MM.1S (cell line): ENCODE measurements at regions not wholly inside any gene's neighbourhood (a gene's known extent, or its start where the extent isn't known, plus 50 kb on each side); places are given as distances from the start of the nearest gene placed in this dataset.

Source experiments
- DNase-seq: peaks from one replicate; pipeline ENCODE4 v3.0.0-alpha.2; 2015
- H2AFZ ChIP-seq: fragments of 300-600 bp; sonication (generic); 2 replicates; pipeline ENCODE4 v1.6.0; 2016; ENCODE audit warnings: antibody characterized with exemption, low read length
- H3F3A ChIP-seq: fragments of 300-600 bp; sonication (generic); 2 replicates; pipeline ENCODE4 v1.6.1; 2016; ENCODE audit warnings: mild to moderate bottlenecking, antibody characterized with exemption, low read length, moderate library complexity, mixed read lengths; ENCODE audit not compliant: insufficient read depth
- H3K27ac ChIP-seq: fragments of 300-600 bp; sonication (generic); 2 replicates; pipeline ENCODE4 v1.5.1; 2016; ENCODE audit warnings: mild to moderate bottlenecking, low read length
- H3K27me3 ChIP-seq: fragments of 300-600 bp; sonication (generic); replicated peaks from 2 replicates; pipeline ENCODE4 v1.6.0; 2016; ENCODE audit warnings: low read length; ENCODE audit not compliant: insufficient read depth
- H3K36me3 ChIP-seq: fragments of 300-600 bp; sonication (generic); replicated peaks from 2 replicates; pipeline ENCODE4 v1.6.1; 2016; ENCODE audit warnings: mild to moderate bottlenecking, low read length, mixed read lengths; ENCODE audit not compliant: insufficient read depth
- H3K4me1 ChIP-seq: fragments of 300-600 bp; sonication (generic); 2 replicates; pipeline ENCODE4 v1.6.1; 2016; ENCODE audit warnings: low read length, mixed read lengths
- H3K4me2 ChIP-seq: fragments of 300-600 bp; sonication (generic); 2 replicates; pipeline ENCODE4 v1.6.0; 2016; ENCODE audit warnings: low read depth, low read length
- H3K4me3 ChIP-seq: fragments of 300-600 bp; sonication (generic); 2 replicates; pipeline ENCODE4 v1.5.1; 2016; ENCODE audit warnings: low read length, mixed read lengths
- H3K79me2 ChIP-seq: fragments of 300-600 bp; sonication (generic); 2 replicates; pipeline ENCODE4 v1.6.1; 2016; ENCODE audit warnings: mixed run types, low read length, mixed read lengths
- H3K9ac ChIP-seq: fragments of 300-600 bp; sonication (generic); 2 replicates; pipeline ENCODE4 v1.6.1; 2016; ENCODE audit warnings: low read length, mixed read lengths
- H3K9me2 ChIP-seq: fragments of 300-600 bp; sonication (generic); replicated peaks from 2 replicates; pipeline ENCODE4 v1.6.1; 2016; ENCODE audit warnings: mild to moderate bottlenecking, low read length, mixed read lengths; ENCODE audit not compliant: insufficient read depth
- H3K9me3 ChIP-seq: fragments of 300-600 bp; sonication (generic); replicated peaks from 2 replicates; pipeline ENCODE4 v1.6.1; 2016; ENCODE audit warnings: mild to moderate bottlenecking, low read length, mixed read lengths; ENCODE audit not compliant: insufficient read depth
- H4K20me1 ChIP-seq: fragments of 300-600 bp; sonication (generic); 2 replicates; pipeline ENCODE4 v1.6.1; 2016; ENCODE audit warnings: mild to moderate bottlenecking, low read length, moderate library complexity, mixed read lengths; ENCODE audit not compliant: insufficient read depth
- EZH2 ChIP-seq: fragments of 300-600 bp; sonication (generic); optimal IDR thresholded peaks from 2 replicates; pipeline ENCODE3; 2017; ENCODE audit warnings: low read depth, mild to moderate bottlenecking, antibody characterized with exemption, low read length, mixed read lengths
- EZH2phosphoT487 ChIP-seq: fragments of 300-600 bp; sonication (generic); IDR thresholded peaks from 2 replicates; pipeline ENCODE4 v1.6.1; 2018; ENCODE audit warnings: antibody characterized with exemption, low read length
- TF ChIP-seq, protein P1 (sequence below): fragments of 300-600 bp; sonication (generic); IDR thresholded peaks from 2 replicates; pipeline ENCODE4 v1.5.1; 2016; ENCODE audit warnings: antibody characterized with exemption, low read length, mixed read lengths

DNA sequence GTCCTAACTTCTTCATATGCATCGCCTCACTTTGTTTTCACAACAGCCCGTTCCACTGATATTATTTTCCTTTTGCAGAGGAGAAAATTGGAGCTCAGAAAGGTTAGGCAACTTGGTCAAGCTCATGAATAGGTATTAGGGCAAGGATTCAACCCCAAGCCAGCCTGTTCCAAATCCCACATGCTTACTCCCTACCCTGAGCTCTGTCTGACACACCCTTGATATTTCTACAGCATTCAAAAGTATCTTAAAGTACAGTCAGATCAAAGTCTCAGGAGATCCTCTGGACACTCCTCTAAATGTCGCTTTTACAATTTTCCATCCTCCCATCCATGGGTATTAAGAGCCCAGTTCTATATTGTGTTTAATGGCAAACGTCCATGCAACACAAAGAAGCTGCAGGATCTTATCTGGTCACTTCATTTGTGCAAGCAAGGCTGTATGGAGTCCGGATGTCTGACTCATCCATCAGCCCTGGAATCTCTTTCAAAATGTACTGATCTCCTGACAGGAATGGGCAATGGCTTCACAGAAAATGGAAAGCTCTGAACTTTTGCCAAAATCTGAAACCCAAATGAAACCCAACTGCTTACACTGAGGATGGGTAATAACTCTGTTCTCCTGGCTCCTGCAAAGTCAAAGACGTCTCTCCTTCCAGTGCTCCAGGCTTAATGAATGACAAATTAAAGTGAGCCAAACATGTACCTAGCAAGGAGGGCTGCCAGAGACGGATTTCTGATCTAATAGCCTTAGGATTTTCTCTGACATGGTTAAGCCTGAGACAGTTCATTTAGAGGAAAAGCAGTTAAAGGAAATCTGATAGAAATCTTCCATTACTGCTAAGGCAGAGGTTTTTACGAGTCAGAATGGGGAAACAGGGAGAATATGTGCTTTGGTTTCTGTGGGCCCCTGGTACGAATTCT, 230.9 kb upstream of the RORA start:
- Histone ChIP-seq H3F3A (no peaks in the 10 kb centered on the region), H3K9ac (no peak overlapping the region), H3K9me2 (no peaks in the 10 kb centered on the region), H3K36me3 (no peaks in the 10 kb centered on the region), H3K27ac (no peak overlapping the region), H3K9me3 (no peaks in the 10 kb centered on the region), H3K4me1 (no peaks in the 10 kb centered on the region), H4K20me1 (no peaks in the 10 kb centered on the region), H3K4me2 (no peak overlapping the region), H2AFZ (no peak overlapping the region), H3K27me3 (no peaks in the 10 kb centered on the region), H3K79me2 (no peaks in the 10 kb centered on the region), H3K4me3 (no peak overlapping the region)
- TF ChIP-seq, protein P1, sequence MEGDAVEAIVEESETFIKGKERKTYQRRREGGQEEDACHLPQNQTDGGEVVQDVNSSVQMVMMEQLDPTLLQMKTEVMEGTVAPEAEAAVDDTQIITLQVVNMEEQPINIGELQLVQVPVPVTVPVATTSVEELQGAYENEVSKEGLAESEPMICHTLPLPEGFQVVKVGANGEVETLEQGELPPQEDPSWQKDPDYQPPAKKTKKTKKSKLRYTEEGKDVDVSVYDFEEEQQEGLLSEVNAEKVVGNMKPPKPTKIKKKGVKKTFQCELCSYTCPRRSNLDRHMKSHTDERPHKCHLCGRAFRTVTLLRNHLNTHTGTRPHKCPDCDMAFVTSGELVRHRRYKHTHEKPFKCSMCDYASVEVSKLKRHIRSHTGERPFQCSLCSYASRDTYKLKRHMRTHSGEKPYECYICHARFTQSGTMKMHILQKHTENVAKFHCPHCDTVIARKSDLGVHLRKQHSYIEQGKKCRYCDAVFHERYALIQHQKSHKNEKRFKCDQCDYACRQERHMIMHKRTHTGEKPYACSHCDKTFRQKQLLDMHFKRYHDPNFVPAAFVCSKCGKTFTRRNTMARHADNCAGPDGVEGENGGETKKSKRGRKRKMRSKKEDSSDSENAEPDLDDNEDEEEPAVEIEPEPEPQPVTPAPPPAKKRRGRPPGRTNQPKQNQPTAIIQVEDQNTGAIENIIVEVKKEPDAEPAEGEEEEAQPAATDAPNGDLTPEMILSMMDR: no peak
- TF ChIP-seq EZH2phosphoT487: no peak
- no peak for TF ChIP-seq EZH2
- no peak for DNase-seq

DNA sequence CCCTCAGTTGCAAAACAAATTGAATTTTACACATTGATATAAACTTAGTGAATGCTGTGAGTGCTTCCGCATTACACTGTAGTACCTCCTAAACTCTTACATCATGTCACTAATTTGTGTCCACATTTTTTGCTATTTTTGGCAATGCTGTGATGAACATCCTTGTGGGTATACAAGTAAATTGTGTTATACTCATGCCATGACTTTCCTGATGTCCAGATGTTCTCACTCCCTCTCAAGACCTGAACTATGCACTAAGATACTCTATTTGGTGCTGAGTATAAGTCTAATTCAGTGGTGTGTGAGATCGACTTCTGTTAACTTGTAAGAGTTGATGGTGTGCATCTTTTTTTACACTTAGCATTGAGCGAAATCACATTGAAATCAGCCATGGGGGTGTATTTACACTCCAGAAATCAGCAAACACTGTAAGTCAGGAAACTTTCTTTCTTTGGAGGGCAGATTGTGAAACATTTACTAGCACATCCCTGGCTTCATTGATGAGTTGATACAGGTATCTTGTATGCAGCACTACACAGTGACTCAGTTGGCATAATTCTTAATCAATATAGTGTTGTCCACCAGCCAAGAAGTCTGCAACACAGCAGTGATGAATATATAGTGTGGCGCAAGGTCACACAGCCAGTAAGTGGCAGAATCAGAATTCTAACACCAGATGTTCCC, 228.1 kb upstream of the RORA start:
- Histone ChIP-seq H3K4me2 (no peak overlapping the region), H3K9me3 (no peaks in the 10 kb centered on the region)

DNA sequence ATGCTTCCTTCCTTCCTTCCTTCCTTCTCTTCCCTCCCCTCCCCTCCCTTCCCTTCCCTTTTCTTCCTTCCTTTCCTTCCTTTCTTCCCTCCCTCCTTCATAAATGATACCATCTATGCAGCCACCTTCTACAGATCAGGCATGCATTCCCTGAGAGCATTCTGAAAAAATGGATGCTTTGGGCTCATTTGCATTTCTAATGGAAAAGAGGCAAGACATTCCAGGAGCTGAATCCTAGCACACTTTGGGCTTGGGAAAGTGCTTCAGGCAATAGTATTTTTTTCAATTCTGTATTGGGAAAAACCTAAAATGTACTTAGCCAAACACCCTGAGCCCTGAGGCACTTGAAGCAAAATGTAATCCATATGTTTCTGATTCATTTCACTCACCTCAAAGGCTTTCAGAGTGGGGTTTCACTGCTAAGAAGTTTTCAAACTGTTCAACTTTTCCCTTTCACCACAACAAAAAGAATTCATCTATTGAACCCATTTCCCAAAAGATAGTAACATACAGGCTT, 220.1 kb upstream of the RORA start:
- Histone ChIP-seq H3K4me3 (no peak overlapping the region), H3K4me1 (0 out of 2 replicates have a peak, but pooled peaks cover 2% of the 10 kb centered on the region), H3K9me3 (no peaks in the 10 kb centered on the region), H3K79me2 (no peaks in the 10 kb centered on the region), H2AFZ (no peak overlapping the region), H3K9ac (no peak overlapping the region), H3K27ac (no peak overlapping the region), H3K36me3 (no peaks in the 10 kb centered on the region), H3K4me2 (no peak overlapping the region), H4K20me1 (no peaks in the 10 kb centered on the region), H3F3A (no peaks in the 10 kb centered on the region), H3K27me3 (no peaks in the 10 kb centered on the region), H3K9me2 (no peaks in the 10 kb centered on the region)
- DNase-seq: no peak
- TF ChIP-seq EZH2: no peak
- TF ChIP-seq, protein P1: no peak

More for the DNA sequence above, 228.1 kb upstream of the RORA start:
- Histone ChIP-seq H3F3A (no peaks in the 10 kb centered on the region), H3K9me2 (no peaks in the 10 kb centered on the region), H3K27ac (no peak overlapping the region), H3K9ac (no peak overlapping the region), H4K20me1 (no peaks in the 10 kb centered on the region), H2AFZ (no peak overlapping the region), H3K27me3 (no peaks in the 10 kb centered on the region), H3K79me2 (no peaks in the 10 kb centered on the region), H3K36me3 (no peaks in the 10 kb centered on the region), H3K4me3 (no peak overlapping the region), H3K4me1 (no peaks in the 10 kb centered on the region)
- no peak for DNase-seq
- TF ChIP-seq, protein P1: no peak
- no peak for TF ChIP-seq EZH2
- no peak for TF ChIP-seq EZH2phosphoT487
